Superior temporal gyrus (tissue), 1 donor: ENCODE measurements at regions not wholly inside any gene's neighbourhood (a gene's known extent, or its start where the extent isn't known, plus 50 kb on each side); places are given as distances from the start of the nearest gene placed in this dataset.
"Not testable (repeated sequence)": the region's sequence is repeated elsewhere in the genome, so short reads cannot be mapped to it uniquely, and the experiment has no call there.

ENCODE experiments used
- DNase-seq: peaks from one replicate; pipeline ENCODE4 v3.0.0-alpha.2; 2016; ENCODE audit errors: extremely low spot score

GRCh38 chr15:92825985-92826384 lies 74.1 kb upstream of the CHD2 start:
- DNase-seq = no peak

GRCh38 chr15:92827991-92828390 lies 72.1 kb upstream of the CHD2 start:
- not testable (repeated sequence) for DNase-seq

- DNase-seq = no peak
Observed at GRCh38 chr15:92829875-92830274, 70.2 kb upstream of the CHD2 start.

- no peak for DNase-seq
Observed at GRCh38 chr15:92831336-92831654, 68.8 kb upstream of the CHD2 start.

- peak; percentile 94 for DNase-seq
Observed at GRCh38 chr15:92831655-92832328, 68.3 kb upstream of the CHD2 start.

- no peak for DNase-seq
Observed at GRCh38 chr15:92833106-92833433, 67.1 kb upstream of the CHD2 start.

- no peak for DNase-seq
Observed at GRCh38 chr15:92833493-92834271, 66.4 kb upstream of the CHD2 start.

GRCh38 chr15:92839696-92840095 lies 60.4 kb upstream of the CHD2 start:
- DNase-seq = no peak

- DNase-seq = no peak
Observed at GRCh38 chr15:92840149-92840548, 60.0 kb upstream of the CHD2 start.

- no peak for DNase-seq
Observed at GRCh38 chr15:92843326-92843725, 56.8 kb upstream of the CHD2 start.

GRCh38 chr15:92843814-92844213 lies 56.3 kb upstream of the CHD2 start:
- DNase-seq = no peak

- peak; percentile 53 for DNase-seq
Observed at GRCh38 chr15:92845126-92845508, 55.0 kb upstream of the CHD2 start.

- DNase-seq = no peak
Observed at GRCh38 chr15:92846741-92847140, 53.4 kb upstream of the CHD2 start.

- no peak for DNase-seq
Observed at GRCh38 chr15:92847841-92848240, 52.3 kb upstream of the CHD2 start.

GRCh38 chr15:92848464-92848851 lies 51.7 kb upstream of the CHD2 start:
- DNase-seq = no peak

- DNase-seq = no peak
Observed at GRCh38 chr15:92848852-92849598, 51.1 kb upstream of the CHD2 start.

- not testable (repeated sequence) for DNase-seq
Observed at GRCh38 chr15:92850218-92850617, 49.9 kb upstream of the CHD2 start.
